Head of caudate nucleus (tissue), 42 donors: ENCODE measurements at regions not wholly inside any gene's neighbourhood (a gene's known extent, or its start where the extent isn't known, plus 50 kb on each side); places are given as distances from the start of the nearest gene placed in this dataset.
"Not testable (repeated sequence)": the region's sequence is repeated elsewhere in the genome, so short reads cannot be mapped to it uniquely, and the experiment has no call there.

Source experiments
- DNase-seq, 42 donors: peaks; one replicate each; pipeline versions ENCODE4 v3.0.0 to v3.0.0-alpha.2; 2020 to 2021; ENCODE audit warnings: mixed read lengths in 7 of 42
- intact Hi-C: fragments of 100-400 bp; cut with DNase I; formaldehyde crosslinking; loops from one replicate; pipeline ENCODE4 v1.15.0; 2022

GRCh38 chr13:70755456-70755855 lies 647.2 kb upstream of the KLHL1 start:
- intact Hi-C loops = no loop called here
- no peak for DNase-seq

- DNase-seq = no peak
- intact Hi-C loops = no loop called here
Measured at GRCh38 chr13:70747262-70747661, 639.0 kb upstream of the KLHL1 start.

GRCh38 chr13:70746469-70746868 lies 638.2 kb upstream of the KLHL1 start:
- intact Hi-C loops, DNase-seq: not testable (repeated sequence)

GRCh38 chr13:70736622-70737317 lies 628.5 kb upstream of the KLHL1 start:
- no peak for DNase-seq

GRCh38 chr13:70732611-70733010 lies 624.4 kb upstream of the KLHL1 start:
- no peak for DNase-seq
- intact Hi-C loops = no loop called here

More at GRCh38 chr13:70736622-70737317, 628.5 kb upstream of the KLHL1 start:
- intact Hi-C loops = no loop called here

GRCh38 chr13:70729369-70729768 lies 621.1 kb upstream of the KLHL1 start:
- intact Hi-C loops = no loop called here

GRCh38 chr13:70723732-70724131 lies 615.5 kb upstream of the KLHL1 start:
- intact Hi-C loops = no loop called here
- DNase-seq = no peak

More at GRCh38 chr13:70729369-70729768, 621.1 kb upstream of the KLHL1 start:
- DNase-seq = no peak

GRCh38 chr13:70720386-70720785 lies 612.1 kb upstream of the KLHL1 start:
- no peak for DNase-seq
- intact Hi-C loops = no loop called here

- DNase-seq = no peak
- intact Hi-C loops = no loop called here
Measured at GRCh38 chr13:70714993-70715392, 606.7 kb upstream of the KLHL1 start.

- no peak for DNase-seq
- intact Hi-C loops = no loop called here
Measured at GRCh38 chr13:70708775-70709174, 600.5 kb upstream of the KLHL1 start.

GRCh38 chr13:70703755-70704154 lies 595.5 kb upstream of the KLHL1 start:
- no peak for DNase-seq
- intact Hi-C loops = no loop called here

GRCh38 chr13:70694996-70695715 lies 586.9 kb upstream of the KLHL1 start:
- DNase-seq = no peak
- intact Hi-C loops = no loop called here

GRCh38 chr13:70668983-70669382 lies 560.7 kb upstream of the KLHL1 start:
- DNase-seq = no peak
- intact Hi-C loops = no loop called here

GRCh38 chr13:70668293-70668692 lies 560.0 kb upstream of the KLHL1 start:
- no peak for DNase-seq
- intact Hi-C loops = no loop called here

GRCh38 chr13:70666883-70667556 lies 558.8 kb upstream of the KLHL1 start:
- no peak for DNase-seq
- intact Hi-C loops = no loop called here

- no peak for DNase-seq
- intact Hi-C loops = no loop called here
Measured at GRCh38 chr13:70662231-70662940, 554.1 kb upstream of the KLHL1 start.

- no peak for DNase-seq
- intact Hi-C loops = no loop called here
Measured at GRCh38 chr13:70644052-70644451, 535.8 kb upstream of the KLHL1 start.

GRCh38 chr13:70634893-70635292 lies 526.6 kb upstream of the KLHL1 start:
- intact Hi-C loops = no loop called here
- DNase-seq = no peak

- intact Hi-C loops = no loop called here
- DNase-seq = no peak
Measured at GRCh38 chr13:70630247-70630646, 522.0 kb upstream of the KLHL1 start.

GRCh38 chr13:70623239-70623638 lies 515.0 kb upstream of the KLHL1 start:
- no peak for DNase-seq
- intact Hi-C loops = no loop called here
